Gastroesophageal sphincter (tissue), 4 donors: ENCODE measurements at regions not wholly inside any gene's neighbourhood (a gene's known extent, or its start where the extent isn't known, plus 50 kb on each side); places are given as distances from the start of the nearest gene placed in this dataset.

Experiments
- ATAC-seq: fragments of 150-250 bp; one replicate; pipeline ENCODE4 v1.9.1; 2016; ENCODE audit warnings: mild to moderate bottlenecking, moderate library complexity
- H3K27ac ChIP-seq, 4 donors: fragments of 200-600 bp; sonication (generic) in 3 of 4; 1 replicate in 3 of 4; 2 replicates in 1 of 4; pipeline ENCODE4 v1.5.1; 2016 to 2019
- H3K27me3 ChIP-seq: fragments of 200-600 bp; sonication (generic); one replicate; pipeline ENCODE4 v1.5.1; 2019
- H3K36me3 ChIP-seq, 2 donors: fragments of 200-600 bp; sonication (generic); one replicate each; pipeline ENCODE4 v1.5.1; 2019; ENCODE audit warnings: control low read depth in 1 of 2
- H3K4me1 ChIP-seq, 3 donors: fragments of 200-600 bp; sonication (generic); 1 replicate in 2 of 3; 2 replicates in 1 of 3; pipeline ENCODE4 v1.5.1; 2016 to 2019; ENCODE audit warnings: control low read depth in 2 of 3
- H3K4me3 ChIP-seq, 2 donors: fragments of 200-600 bp; sonication (generic); one replicate each; pipeline ENCODE4 v1.5.1; 2019; ENCODE audit warnings: mild to moderate bottlenecking in 1 of 2, moderate library complexity in 1 of 2
- H3K9me3 ChIP-seq, 3 donors: fragments of 200-600 bp; sonication (generic); one replicate each; pipeline ENCODE4 v1.5.1; 2017 to 2019; ENCODE audit warnings: control low read depth in 2 of 3
- EP300 ChIP-seq: sonication (generic); formaldehyde crosslinking; IDR thresholded peaks from one replicate; pipeline ENCODE4 v1.6.1; 2017; ENCODE audit warnings: antibody characterized with exemption, mild to moderate bottlenecking
- POLR2A ChIP-seq, 2 donors: fragments of 450-650 bp; IDR thresholded peaks; one replicate each; pipeline ENCODE4 v1.6.1; 2017; ENCODE audit warnings: antibody characterized with exemption in 2 of 2, mild to moderate bottlenecking in 2 of 2, moderate library complexity in 1 of 2
- POLR2AphosphoS5 ChIP-seq: sonication (generic); formaldehyde crosslinking; IDR thresholded peaks from one replicate; pipeline ENCODE4 v1.6.1; 2017; ENCODE audit warnings: antibody characterized with exemption
- WGBS, 2 donors: methylation state at CpG; one replicate each; pipeline ENCODE4 v1.1.5; 2018; ENCODE audit warnings: low coverage in 1 of 2; 5-methylcytosine and 5-hydroxymethylcytosine counted together
- TF ChIP-seq, protein P1 (sequence below), 4 experiments: fragments of 200-600 bp in 2 of 4; fragments of 450-650 bp in 2 of 4; sonication (generic) in 1 of 4; IDR thresholded peaks; one replicate each; pipeline ENCODE4 v1.5.1; 2017 to 2019; ENCODE audit warnings: antibody characterized with exemption in 4 of 4, mild to moderate bottlenecking in 2 of 4, moderate library complexity in 2 of 4

DNA sequence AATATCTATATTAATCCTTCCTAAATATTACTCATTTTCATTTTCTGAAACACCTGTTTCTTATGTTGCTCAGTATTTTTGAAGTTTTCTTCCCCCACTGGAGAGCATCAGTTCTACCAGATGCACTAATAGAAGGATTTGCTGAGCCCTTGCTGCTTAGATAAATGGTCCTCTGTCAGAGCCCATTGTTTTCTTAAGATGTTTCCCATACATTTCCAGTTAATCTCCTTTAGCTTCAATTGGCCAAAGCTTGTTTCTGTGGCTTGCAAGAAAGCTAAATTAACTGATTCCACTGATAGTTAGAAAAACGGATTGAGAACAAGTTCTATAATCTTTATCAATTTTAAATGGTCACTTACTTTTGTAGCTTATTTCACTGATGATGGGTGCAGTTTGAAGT lies 1425.5 kb downstream of the PCDH18 start:
- H3K27me3 ChIP-seq = no peaks in the 10 kb centered on the region
- H3K4me3 ChIP-seq = no peak overlapping the region
- H3K27ac ChIP-seq = no peak overlapping the region
- no peaks in the 10 kb centered on the region for H3K4me1 ChIP-seq
- WGBS, 2 donors = 25 to 57% methylated on average over 1 of the region's 1 CpG
- H3K36me3 ChIP-seq = no peaks in the 10 kb centered on the region
- TF ChIP-seq POLR2AphosphoS5 = no peak
- ATAC-seq = no peak
- no peaks in the 10 kb centered on the region for H3K9me3 ChIP-seq

DNA sequence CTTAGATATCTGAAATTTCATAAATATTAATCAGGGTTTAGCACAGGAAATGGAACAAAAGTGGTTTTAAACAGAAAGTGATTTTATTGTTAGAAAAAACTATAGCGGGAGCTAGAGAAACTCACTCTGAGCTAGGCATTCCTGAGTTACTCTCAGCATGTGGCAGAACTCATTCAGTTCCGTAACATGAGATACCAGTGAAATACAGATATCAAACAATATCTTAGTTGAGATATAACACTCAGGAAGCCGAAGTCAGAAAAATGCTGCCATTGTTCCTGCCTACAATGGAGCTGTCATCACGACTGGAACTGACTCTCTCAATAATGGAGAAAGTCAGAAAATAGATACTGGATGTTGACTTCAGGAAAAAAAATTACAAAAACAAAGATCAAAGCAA lies 1428.7 kb downstream of the PCDH18 start:
- Histone ChIP-seq H3K4me1 (no peaks in the 10 kb centered on the region), H3K27ac (no peak overlapping the region), H3K4me3 (no peak overlapping the region), H3K9me3 (no peaks in the 10 kb centered on the region), H3K27me3 (no peaks in the 10 kb centered on the region), H3K36me3 (no peaks in the 10 kb centered on the region)
- WGBS, 2 donors = 64 to 94% methylated on average over 4 of the region's 4 CpGs
- TF ChIP-seq, protein P1, sequence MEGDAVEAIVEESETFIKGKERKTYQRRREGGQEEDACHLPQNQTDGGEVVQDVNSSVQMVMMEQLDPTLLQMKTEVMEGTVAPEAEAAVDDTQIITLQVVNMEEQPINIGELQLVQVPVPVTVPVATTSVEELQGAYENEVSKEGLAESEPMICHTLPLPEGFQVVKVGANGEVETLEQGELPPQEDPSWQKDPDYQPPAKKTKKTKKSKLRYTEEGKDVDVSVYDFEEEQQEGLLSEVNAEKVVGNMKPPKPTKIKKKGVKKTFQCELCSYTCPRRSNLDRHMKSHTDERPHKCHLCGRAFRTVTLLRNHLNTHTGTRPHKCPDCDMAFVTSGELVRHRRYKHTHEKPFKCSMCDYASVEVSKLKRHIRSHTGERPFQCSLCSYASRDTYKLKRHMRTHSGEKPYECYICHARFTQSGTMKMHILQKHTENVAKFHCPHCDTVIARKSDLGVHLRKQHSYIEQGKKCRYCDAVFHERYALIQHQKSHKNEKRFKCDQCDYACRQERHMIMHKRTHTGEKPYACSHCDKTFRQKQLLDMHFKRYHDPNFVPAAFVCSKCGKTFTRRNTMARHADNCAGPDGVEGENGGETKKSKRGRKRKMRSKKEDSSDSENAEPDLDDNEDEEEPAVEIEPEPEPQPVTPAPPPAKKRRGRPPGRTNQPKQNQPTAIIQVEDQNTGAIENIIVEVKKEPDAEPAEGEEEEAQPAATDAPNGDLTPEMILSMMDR (IDR thresholded peaks at IDR 0.05) = no peak
- no peak for TF ChIP-seq POLR2AphosphoS5
- no peak for TF ChIP-seq EP300
- no peak for TF ChIP-seq POLR2A (IDR thresholded peaks at IDR 0.05)
- no peak for ATAC-seq

DNA sequence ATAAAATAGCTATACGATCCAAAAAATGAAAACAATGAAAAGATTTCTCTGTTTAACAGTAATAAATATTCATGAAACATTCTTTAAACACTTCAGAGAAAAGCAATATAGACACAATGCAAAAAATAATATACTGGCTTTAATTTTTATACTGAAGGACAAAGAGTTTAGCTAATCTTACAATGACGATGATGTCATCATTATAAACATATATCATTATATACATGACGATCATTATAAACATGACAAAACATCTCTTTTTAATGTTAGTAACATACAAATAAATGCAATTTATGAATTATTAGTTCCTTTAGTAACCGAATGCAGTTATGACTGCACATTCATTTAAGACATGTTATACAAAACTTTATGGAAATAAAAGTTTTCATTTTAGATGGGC lies 1434.6 kb downstream of the PCDH18 start:
- H3K4me1 ChIP-seq = no peaks in the 10 kb centered on the region
- no peak overlapping the region for H3K27ac ChIP-seq
- 47 to 58% methylated on average over 4 of the region's 4 CpGs for WGBS, 2 donors
- ATAC-seq = no peak
- no peaks in the 10 kb centered on the region for H3K9me3 ChIP-seq
- no peaks in the 10 kb centered on the region for H3K36me3 ChIP-seq
- no peak for TF ChIP-seq POLR2A (IDR thresholded peaks at IDR 0.05)
- no peak for TF ChIP-seq POLR2AphosphoS5
- TF ChIP-seq, protein P1 (IDR thresholded peaks at IDR 0.05) = no peak
- no peaks in the 10 kb centered on the region for H3K27me3 ChIP-seq
- H3K4me3 ChIP-seq = no peak overlapping the region

DNA sequence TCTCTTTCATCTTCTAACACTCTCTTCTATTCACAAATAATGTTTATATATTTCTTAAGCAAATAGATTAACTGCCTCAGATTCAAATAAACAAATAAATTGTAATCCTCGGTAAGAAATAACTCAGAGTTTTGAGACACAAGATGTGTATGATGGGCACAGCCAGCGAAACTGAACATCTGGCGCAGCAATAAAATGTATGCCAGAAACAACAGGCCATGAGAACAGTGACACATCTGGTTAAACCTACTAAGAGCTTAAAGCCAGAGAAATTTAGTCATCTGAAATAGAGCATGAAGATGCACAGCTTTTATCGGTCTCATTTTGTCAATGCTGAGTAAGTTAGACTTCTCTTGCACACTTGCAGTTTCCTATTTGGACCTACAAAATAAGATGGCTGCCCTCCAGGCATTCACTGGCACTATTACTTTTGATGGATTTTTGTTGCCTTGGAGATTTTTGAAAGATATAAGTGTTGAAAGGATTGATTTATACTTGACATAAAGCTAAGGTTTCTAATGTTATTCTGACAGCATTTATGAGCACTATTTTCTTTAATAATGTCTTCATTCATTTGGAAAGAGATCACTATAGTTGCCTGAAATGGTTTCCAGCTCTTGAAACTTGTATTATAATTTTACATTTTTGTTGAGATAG lies 1444.0 kb downstream of the PCDH18 start:
- Histone ChIP-seq H3K4me3 (no peak overlapping the region), H3K36me3 (no peaks in the 10 kb centered on the region), H3K4me1 (no peaks in the 10 kb centered on the region), H3K27me3 (no peaks in the 10 kb centered on the region), H3K9me3 (no peaks in the 10 kb centered on the region), H3K27ac (no peak overlapping the region)
- no peak for ATAC-seq
- 73 to 87% methylated on average over 4 of the region's 4 CpGs for WGBS, 2 donors
- TF ChIP-seq POLR2A (IDR thresholded peaks at IDR 0.05) (no peak), EP300 (no peak), POLR2AphosphoS5 (no peak)
- TF ChIP-seq, protein P1 (IDR thresholded peaks at IDR 0.05) = no peak

DNA sequence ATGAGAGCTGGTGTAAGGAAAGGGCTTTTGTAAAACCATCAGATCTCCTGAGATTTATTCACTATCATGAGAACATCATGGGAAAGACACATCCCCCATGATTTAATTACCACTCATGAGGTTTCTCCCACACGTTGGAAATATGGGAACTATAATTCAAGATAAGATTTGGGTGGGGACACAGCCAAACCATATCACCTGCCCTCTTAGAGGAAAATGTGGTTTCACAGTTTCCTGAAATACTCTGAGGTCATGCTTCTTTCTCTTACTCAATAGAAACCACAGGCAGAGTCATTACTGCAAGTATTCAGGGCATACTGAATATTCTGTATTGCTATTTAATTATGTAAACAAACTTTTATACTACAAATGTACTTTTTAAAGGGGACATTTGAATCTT lies 1453.3 kb downstream of the PCDH18 start:
- Histone ChIP-seq H3K4me1 (no peaks in the 10 kb centered on the region), H3K9me3 (no peaks in the 10 kb centered on the region), H3K4me3 (no peak overlapping the region), H3K36me3 (no peaks in the 10 kb centered on the region), H3K27ac (no peak overlapping the region), H3K27me3 (no peaks in the 10 kb centered on the region)
- WGBS, 2 donors = 47 to 71% methylated on average over 1 of the region's 1 CpG
- TF ChIP-seq POLR2A (IDR thresholded peaks at IDR 0.05) (no peak), POLR2AphosphoS5 (no peak), EP300 (no peak)
- TF ChIP-seq, protein P1 (IDR thresholded peaks at IDR 0.05) = no peak
- ATAC-seq = no peak
